CD14-positive monocyte (primary cell): ENCODE measurements at regions not wholly inside any gene's neighbourhood (a gene's known extent, or its start where the extent isn't known, plus 50 kb on each side); places are given as distances from the start of the nearest gene placed in this dataset.
A peak's percentile ranks its signal among the peaks of the same experiment; 100 is the strongest.

Experiments
- DNase-seq, 3 donors: peaks; one replicate each; pipeline ENCODE4 v3.0.0-alpha.2; 2011 to 2022
- H2AFZ ChIP-seq: 2 replicates; pipeline ENCODE4 v1.6.0; 2012; ENCODE audit warnings: mild to moderate bottlenecking, low read depth, low read length, inconsistent platforms; ENCODE audit not compliant: insufficient read depth, poor library complexity, severe bottlenecking
- H3K27ac ChIP-seq, 2 donors: 1 replicate in 1 of 2; 2 replicates in 1 of 2; pipeline ENCODE4 v1.5.1; 2012 to 2013; ENCODE audit warnings: low read length in 2 of 2, control low read depth in 1 of 2, inconsistent platforms in 1 of 2, low read depth in 1 of 2, mild to moderate bottlenecking in 1 of 2
- H3K27me3 ChIP-seq, 2 donors: one replicate each; pipeline versions ENCODE4 v1.6.0 to v1.6.1; 2011 to 2013; ENCODE audit warnings: low read length in 2 of 2; ENCODE audit not compliant: control insufficient read depth in 2 of 2, insufficient read depth in 2 of 2
- H3K36me3 ChIP-seq, 2 donors: replicated peaks in 1 of 2; 1 replicate in 1 of 2; 2 replicates in 1 of 2; pipeline versions ENCODE4 v1.5.1 to v1.6.1; 2012 to 2013; ENCODE audit warnings: low read length in 2 of 2, control low read depth in 1 of 2, inconsistent platforms in 1 of 2, mild to moderate bottlenecking in 1 of 2; ENCODE audit not compliant: insufficient read depth in 2 of 2, control insufficient read depth in 1 of 2
- H3K4me1 ChIP-seq, 2 donors: 1 replicate in 1 of 2; 2 replicates in 1 of 2; pipeline versions ENCODE4 v1.5.1 to v1.6.1; 2012 to 2013; ENCODE audit warnings: low read length in 2 of 2, control low read depth in 1 of 2, inconsistent platforms in 1 of 2, mild to moderate bottlenecking in 1 of 2, moderate library complexity in 1 of 2; ENCODE audit not compliant: insufficient read depth in 2 of 2, control insufficient read depth in 1 of 2
- H3K4me2 ChIP-seq: replicated peaks from 2 replicates; pipeline ENCODE3; 2012; ENCODE audit warnings: low read length, moderate library complexity, mild to moderate bottlenecking; ENCODE audit not compliant: poor library complexity, severe bottlenecking; ENCODE audit errors: extremely low read depth
- H3K4me3 ChIP-seq, 3 experiments: fragments of 200-600 bp in 1 of 3; sonication (generic) in 1 of 3; replicated peaks in 1 of 3; 1 replicate in 2 of 3; 2 replicates in 1 of 3; pipeline ENCODE4 v1.5.1; 2011 to 2013; ENCODE audit warnings: low read length in 3 of 3, mild to moderate bottlenecking in 3 of 3, control low read depth in 2 of 3, low read depth in 2 of 3, inconsistent platforms in 1 of 3, moderate library complexity in 1 of 3
- H3K79me2 ChIP-seq: 2 replicates; pipeline ENCODE4 v1.6.0; 2012; ENCODE audit warnings: mild to moderate bottlenecking, control low read depth, inconsistent platforms, low read length, moderate library complexity; ENCODE audit not compliant: insufficient read depth
- H3K9ac ChIP-seq: 2 replicates; pipeline ENCODE4 v1.6.0; 2017; ENCODE audit warnings: low read length, mild to moderate bottlenecking; ENCODE audit not compliant: insufficient read depth, poor library complexity, severe bottlenecking
- H3K9me3 ChIP-seq, 2 donors: replicated peaks in 1 of 2; 1 replicate in 1 of 2; 2 replicates in 1 of 2; pipeline versions ENCODE4 v1.5.1 to v1.6.1; 2012 to 2013; ENCODE audit warnings: low read length in 2 of 2, control low read depth in 1 of 2; ENCODE audit not compliant: control insufficient read depth in 1 of 2, insufficient read depth in 1 of 2
- H4K20me1 ChIP-seq: 2 replicates; pipeline ENCODE4 v1.6.0; 2012; ENCODE audit warnings: mild to moderate bottlenecking, low read length, control low read depth, moderate library complexity; ENCODE audit not compliant: insufficient read depth
- H3K27ac Mint-ChIP-seq, 7 donors: one replicate each; pipeline ENCODE4 v1.8.0; 2020; ENCODE audit warnings: mild to moderate bottlenecking in 7 of 7, mixed read lengths in 7 of 7, moderate library complexity in 6 of 7, inconsistent platforms in 2 of 7
- H3K27me3 Mint-ChIP-seq, 3 donors: one replicate each; pipeline ENCODE4 v1.8.0; 2021 to 2022; ENCODE audit warnings: low read depth in 3 of 3, mild to moderate bottlenecking in 3 of 3, mixed read lengths in 3 of 3, moderate library complexity in 3 of 3, inconsistent platforms in 1 of 3
- H3K36me3 Mint-ChIP-seq, 2 donors: one replicate each; pipeline ENCODE4 v1.8.0; 2020; ENCODE audit warnings: mixed read lengths in 2 of 2, inconsistent platforms in 1 of 2, mild to moderate bottlenecking in 1 of 2
- H3K4me1 Mint-ChIP-seq: one replicate; pipeline ENCODE4 v1.8.0; 2020; ENCODE audit warnings: mild to moderate bottlenecking, mixed read lengths
- H3K4me3 Mint-ChIP-seq, 2 donors: one replicate each; pipeline ENCODE4 v1.8.0; 2020; ENCODE audit warnings: mild to moderate bottlenecking in 2 of 2, mixed read lengths in 2 of 2, moderate library complexity in 1 of 2
- H3K9me3 Mint-ChIP-seq, 7 donors: one replicate each; pipeline ENCODE4 v1.8.0; 2020 to 2022; ENCODE audit warnings: mixed read lengths in 7 of 7, mild to moderate bottlenecking in 6 of 7, moderate library complexity in 6 of 7, inconsistent platforms in 2 of 7
- CTCF ChIP-seq: fragments of 200-600 bp; IDR thresholded peaks from one replicate; pipeline ENCODE4 v1.8.0; 2022; ENCODE audit warnings: antibody characterized with exemption, mild to moderate bottlenecking
- WGBS: methylation state at CpG from one replicate; pipeline ENCODE4 v1.1.5; 2013; ENCODE audit warnings: missing lambda C conversion rate; ENCODE audit not compliant: insufficient coverage; 5-methylcytosine and 5-hydroxymethylcytosine counted together
- intact Hi-C, 2 donors: fragments of 100-400 bp; cut with micrococcal nuclease; formaldehyde crosslinking; loops; one replicate each; pipeline versions ENCODE4 v1.15.0 to v1.15.1; 2023

- peaks cover 0 to 9% (median 0%) of the 10 kb centered on the region in 7 donors for H3K9me3 Mint-ChIP-seq
- peak overlapping the region; percentile 62 to 76 for H3K4me3 Mint-ChIP-seq
- H3K4me1 ChIP-seq: peaks cover 22 to 30% of the 10 kb centered on the region in 2 donors
- H3K9ac ChIP-seq: peak overlapping the region; percentile 68
- H2AFZ ChIP-seq: peak overlapping the region; percentile 73
- H3K4me3 ChIP-seq: peak overlapping the region; percentile 17 to 90 (median 78)
- peak overlapping the region; percentile 70 to 94 for H3K27ac ChIP-seq
- no peak for TF ChIP-seq CTCF
- H3K9me3 ChIP-seq: no peaks in the 10 kb centered on the region
- peak overlapping the region; percentile 75 to 91 (median 83) for H3K27ac Mint-ChIP-seq
- H4K20me1 ChIP-seq: no peaks in the 10 kb centered on the region
- intact Hi-C loops: no loop called here
- peaks cover 26% of the 10 kb centered on the region for H3K4me1 Mint-ChIP-seq
- no peaks in the 10 kb centered on the region for H3K27me3 ChIP-seq
- WGBS: 13% methylated on average over 6 of the region's 9 CpGs
- peak; percentile 63 to 81 (median 68) for DNase-seq
- peak overlapping the region; percentile 66 for H3K4me2 ChIP-seq
- H3K36me3 ChIP-seq: no peaks in the 10 kb centered on the region
- H3K79me2 ChIP-seq: no peaks in the 10 kb centered on the region
- H3K27me3 Mint-ChIP-seq: peaks cover 0 to 2% (median 0%) of the 10 kb centered on the region in 3 donors
- no peaks in the 10 kb centered on the region for H3K36me3 Mint-ChIP-seq
These were observed 325.6 kb upstream of the MAGI2 start for GRCh38 chr7:79778786-79779770.

DNA sequence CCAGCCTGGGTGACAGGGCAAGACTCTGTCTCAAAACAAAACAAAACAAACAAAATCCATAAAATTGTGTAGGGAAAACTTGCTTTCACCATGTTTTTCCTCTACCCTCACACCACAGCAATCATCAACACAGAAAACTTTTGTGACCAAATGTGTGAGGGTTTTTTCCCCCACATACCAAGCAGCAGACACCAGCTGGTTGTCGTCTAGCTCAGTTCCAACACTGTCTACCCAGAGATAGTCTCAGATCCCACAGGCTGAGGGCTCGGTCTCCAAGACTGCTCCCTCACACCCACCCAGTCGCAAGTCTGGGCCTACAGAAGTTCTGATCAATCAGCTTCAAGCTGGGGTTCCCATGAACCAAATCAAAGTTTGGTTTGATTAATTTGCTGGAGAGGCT is 322.4 kb upstream of the MAGI2 start:
- Histone ChIP-seq H3K4me3 (no peak overlapping the region), H3K27me3 (no peaks in the 10 kb centered on the region), H3K4me1 (peaks cover 22 to 30% of the 10 kb centered on the region in 2 donors), H2AFZ (no peak overlapping the region), H3K36me3 (no peaks in the 10 kb centered on the region), H3K9me3 (no peaks in the 10 kb centered on the region), H3K79me2 (no peaks in the 10 kb centered on the region), H4K20me1 (no peaks in the 10 kb centered on the region), H3K9ac (peak overlapping the region; percentile 8), H3K4me2 (no peak overlapping the region), H3K27ac (no peak overlapping the region)
- DNase-seq: no peak
- Mint-ChIP-seq H3K9me3 (peaks cover 0 to 9% (median 0%) of the 10 kb centered on the region in 7 donors), H3K4me1 (peaks cover 26% of the 10 kb centered on the region), H3K27ac (no peak overlapping the region), H3K4me3 (no peak overlapping the region), H3K36me3 (no peaks in the 10 kb centered on the region), H3K27me3 (no peaks in the 10 kb centered on the region)
- no peak for TF ChIP-seq CTCF
- intact Hi-C loops: no loop called here
- no CpG with 5 or more reads among the region's 3 CpGs for WGBS
